GM10266 (cell line): ENCODE measurements at regions not wholly inside any gene's neighbourhood (a gene's known extent, or its start where the extent isn't known, plus 50 kb on each side); places are given as distances from the start of the nearest gene placed in this dataset.

ENCODE experiments used
- DNase-seq: peaks from one replicate; pipeline ENCODE4 v3.0.0; 2012; ENCODE audit errors: extremely low spot score
- CTCF ChIP-seq: IDR thresholded peaks from 2 replicates; pipeline ENCODE4 v1.5.1; 2012; ENCODE audit warnings: mild to moderate bottlenecking, low read depth; ENCODE audit not compliant: control insufficient read depth, insufficient read depth; ENCODE audit errors: missing control alignments

- no peak for TF ChIP-seq CTCF
- DNase-seq = no peak
Observed at GRCh38 chr16:17901309-17901708, 430.5 kb upstream of the XYLT1 start.

GRCh38 chr16:17899141-17899540 is 428.4 kb upstream of the XYLT1 start:
- TF ChIP-seq CTCF = no peak
- DNase-seq = no peak

- no peak for DNase-seq
- no peak for TF ChIP-seq CTCF
Observed at GRCh38 chr16:17887963-17888362, 417.2 kb upstream of the XYLT1 start.

- DNase-seq = no peak
- no peak for TF ChIP-seq CTCF
Observed at GRCh38 chr16:17885659-17886207, 415.0 kb upstream of the XYLT1 start.

- DNase-seq = no peak
- no peak for TF ChIP-seq CTCF
Observed at GRCh38 chr16:17877821-17878360, 407.1 kb upstream of the XYLT1 start.

- no peak for DNase-seq
- no peak for TF ChIP-seq CTCF
Observed at GRCh38 chr16:17866996-17867395, 396.2 kb upstream of the XYLT1 start.

- no peak for DNase-seq
- TF ChIP-seq CTCF = no peak
Observed at GRCh38 chr16:17861981-17862479, 391.3 kb upstream of the XYLT1 start.
